Spleen (tissue), 7 donors: ENCODE measurements at regions not wholly inside any gene's neighbourhood (a gene's known extent, or its start where the extent isn't known, plus 50 kb on each side); places are given as distances from the start of the nearest gene placed in this dataset.

ENCODE experiments used
- POLR2A ChIP-seq, 3 donors: fragments of 450-650 bp; IDR thresholded peaks; one replicate each; pipeline ENCODE4 v1.5.1; 2017; ENCODE audit warnings: antibody characterized with exemption in 3 of 3, mild to moderate bottlenecking in 1 of 3
- POLR2AphosphoS5 ChIP-seq, 3 donors: sonication (generic); formaldehyde crosslinking; IDR thresholded peaks; one replicate each; pipeline ENCODE4 v1.5.1; 2017; ENCODE audit warnings: antibody characterized with exemption in 3 of 3
- TF ChIP-seq, protein P1 (sequence below), 11 experiments: fragments of 200-600 bp in 7 of 11; fragments of 450-650 bp in 4 of 11; sonication (generic) in 4 of 11; IDR thresholded peaks in 8 of 11; conservative IDR thresholded peaks in 3 of 11; 1 replicate in 7 of 11; 2 replicates in 4 of 11; pipeline versions ENCODE4 v1.4.0 to v1.8.0; 2016 to 2021; ENCODE audit warnings: antibody characterized with exemption in 11 of 11, inconsistent platforms in 4 of 11, mild to moderate bottlenecking in 1 of 11
- donor health status: DM: no; HTN: no; CAD: no; lungs with moderate emphysema.
- donor health status: DM: no; HTN: no; CAD: no.
- donor health status: DM: no; HTN: no; CAD: no.

DNA sequence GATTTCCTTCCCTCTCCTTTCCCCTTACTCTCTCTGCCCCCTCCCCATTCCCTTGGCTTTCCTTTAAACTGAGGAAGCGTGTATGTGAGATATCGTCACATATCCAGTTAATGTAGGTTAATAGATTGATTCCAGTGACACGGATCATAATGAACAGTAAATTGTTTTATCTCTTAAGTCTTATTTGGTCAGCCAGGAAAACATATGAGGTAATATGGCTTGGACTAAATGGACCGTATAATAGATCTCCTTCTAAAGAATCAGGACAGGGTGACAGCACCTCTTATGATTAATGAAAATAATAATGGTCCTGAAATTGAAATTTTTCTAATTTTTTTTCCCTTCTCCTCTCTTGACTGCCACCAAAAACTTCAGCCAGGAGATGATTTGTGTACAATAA is 779.8 kb upstream of the NR2F2 start:
- TF ChIP-seq, protein P1, sequence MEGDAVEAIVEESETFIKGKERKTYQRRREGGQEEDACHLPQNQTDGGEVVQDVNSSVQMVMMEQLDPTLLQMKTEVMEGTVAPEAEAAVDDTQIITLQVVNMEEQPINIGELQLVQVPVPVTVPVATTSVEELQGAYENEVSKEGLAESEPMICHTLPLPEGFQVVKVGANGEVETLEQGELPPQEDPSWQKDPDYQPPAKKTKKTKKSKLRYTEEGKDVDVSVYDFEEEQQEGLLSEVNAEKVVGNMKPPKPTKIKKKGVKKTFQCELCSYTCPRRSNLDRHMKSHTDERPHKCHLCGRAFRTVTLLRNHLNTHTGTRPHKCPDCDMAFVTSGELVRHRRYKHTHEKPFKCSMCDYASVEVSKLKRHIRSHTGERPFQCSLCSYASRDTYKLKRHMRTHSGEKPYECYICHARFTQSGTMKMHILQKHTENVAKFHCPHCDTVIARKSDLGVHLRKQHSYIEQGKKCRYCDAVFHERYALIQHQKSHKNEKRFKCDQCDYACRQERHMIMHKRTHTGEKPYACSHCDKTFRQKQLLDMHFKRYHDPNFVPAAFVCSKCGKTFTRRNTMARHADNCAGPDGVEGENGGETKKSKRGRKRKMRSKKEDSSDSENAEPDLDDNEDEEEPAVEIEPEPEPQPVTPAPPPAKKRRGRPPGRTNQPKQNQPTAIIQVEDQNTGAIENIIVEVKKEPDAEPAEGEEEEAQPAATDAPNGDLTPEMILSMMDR (IDR thresholded peaks at IDR 0.05 in 8 of 11, conservative IDR thresholded peaks at IDR 0.05 in 3 of 11), result no peak
- no peak for TF ChIP-seq POLR2A (IDR thresholded peaks at IDR 0.05)
- TF ChIP-seq POLR2AphosphoS5 (IDR thresholded peaks at IDR 0.05), result no peak
